ENCODE measurements at regions not wholly inside any gene's neighbourhood (a gene's known extent, or its start where the extent isn't known, plus 50 kb on each side); places are given as distances from the start of the nearest gene placed in this dataset.

DNA sequence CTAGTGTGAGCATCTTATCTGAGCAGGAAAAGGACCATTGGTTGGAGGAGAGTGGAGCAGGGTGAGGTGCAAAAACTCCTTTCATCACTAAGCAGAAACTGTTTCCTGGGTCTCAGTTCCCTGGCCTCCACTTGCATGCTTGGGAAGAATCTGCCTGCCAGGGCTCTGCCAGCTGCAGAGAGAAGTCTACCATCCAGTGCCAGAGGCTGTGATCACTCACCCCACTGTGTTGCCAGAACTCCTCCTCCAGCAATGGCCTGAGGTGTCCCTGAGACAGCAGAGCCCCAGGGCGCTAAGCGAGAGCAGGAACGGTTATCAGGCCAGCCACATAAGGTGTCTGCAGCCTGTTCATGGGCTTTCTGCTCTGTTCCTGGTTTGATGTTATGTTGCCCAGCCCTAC lies 991.4 kb downstream of the CCSER2 start:
- intact Hi-C loops (cut with micrococcal nuclease; ENCODE audit: unreplicated experiment): no loop called here
- Mint-ChIP-seq H3K9me3 (ENCODE audit: low read depth, unreplicated experiment) (peaks cover 5% of the 10 kb centered on the region), H3K4me1 (ENCODE audit: low read depth, unreplicated experiment) (no peaks in the 10 kb centered on the region), H3K27me3 (ENCODE audit: unreplicated experiment) (no peaks in the 10 kb centered on the region), H3K36me3 (ENCODE audit: insufficient read depth, unreplicated experiment) (no peaks in the 10 kb centered on the region), H3K4me3 (ENCODE audit: low read depth, unreplicated experiment) (no peak overlapping the region), H3K27ac (ENCODE audit: unreplicated experiment) (no peak overlapping the region)
- BruUV-seq (replicated peaks): no TSS peak
- TF ChIP-seq, protein P1, sequence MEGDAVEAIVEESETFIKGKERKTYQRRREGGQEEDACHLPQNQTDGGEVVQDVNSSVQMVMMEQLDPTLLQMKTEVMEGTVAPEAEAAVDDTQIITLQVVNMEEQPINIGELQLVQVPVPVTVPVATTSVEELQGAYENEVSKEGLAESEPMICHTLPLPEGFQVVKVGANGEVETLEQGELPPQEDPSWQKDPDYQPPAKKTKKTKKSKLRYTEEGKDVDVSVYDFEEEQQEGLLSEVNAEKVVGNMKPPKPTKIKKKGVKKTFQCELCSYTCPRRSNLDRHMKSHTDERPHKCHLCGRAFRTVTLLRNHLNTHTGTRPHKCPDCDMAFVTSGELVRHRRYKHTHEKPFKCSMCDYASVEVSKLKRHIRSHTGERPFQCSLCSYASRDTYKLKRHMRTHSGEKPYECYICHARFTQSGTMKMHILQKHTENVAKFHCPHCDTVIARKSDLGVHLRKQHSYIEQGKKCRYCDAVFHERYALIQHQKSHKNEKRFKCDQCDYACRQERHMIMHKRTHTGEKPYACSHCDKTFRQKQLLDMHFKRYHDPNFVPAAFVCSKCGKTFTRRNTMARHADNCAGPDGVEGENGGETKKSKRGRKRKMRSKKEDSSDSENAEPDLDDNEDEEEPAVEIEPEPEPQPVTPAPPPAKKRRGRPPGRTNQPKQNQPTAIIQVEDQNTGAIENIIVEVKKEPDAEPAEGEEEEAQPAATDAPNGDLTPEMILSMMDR (IDR thresholded peaks at IDR 0.05; ENCODE audit: unreplicated experiment): no peak
- DNase-seq: no peak
- CTCF ChIA-PET: interaction anchor here (0.7 kb wide), 1 partner anchor 129 kb away, joined by 3 read pairs; no protein-coding TSS in a partner anchor

DNA sequence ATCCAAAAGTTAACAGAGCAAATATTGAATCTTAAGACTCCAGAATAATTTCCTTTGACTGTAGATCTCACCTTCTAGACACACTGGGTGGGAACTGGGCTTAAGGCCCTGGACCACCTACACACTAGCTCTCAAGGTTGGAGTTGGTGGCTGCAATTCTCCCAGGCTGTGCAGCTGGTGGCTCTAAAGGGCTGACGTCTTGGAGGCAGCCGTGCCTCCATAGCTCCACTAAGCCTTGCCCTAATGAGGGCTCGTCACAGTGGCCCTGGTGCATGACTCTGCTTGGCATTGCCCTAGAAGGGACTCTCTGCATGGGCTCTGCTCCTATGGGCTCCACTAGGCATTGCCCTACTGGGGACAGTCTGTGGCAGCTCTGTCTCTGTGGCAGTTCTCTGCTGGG lies 1005.2 kb downstream of the CCSER2 start:
- no peak for DNase-seq
- no TSS peak for BruUV-seq (replicated peaks)
- no peaks in the 10 kb centered on the region for H3K36me3 Mint-ChIP-seq (ENCODE audit: insufficient read depth, unreplicated experiment)
- H3K4me3 Mint-ChIP-seq (ENCODE audit: low read depth, unreplicated experiment): no peak overlapping the region
- peaks cover 12% of the 10 kb centered on the region for H3K9me3 Mint-ChIP-seq (ENCODE audit: low read depth, unreplicated experiment)
- H3K4me1 Mint-ChIP-seq (ENCODE audit: low read depth, unreplicated experiment): no peaks in the 10 kb centered on the region
- CTCF ChIA-PET: no interaction called here
- no peak overlapping the region for H3K27ac Mint-ChIP-seq (ENCODE audit: unreplicated experiment)
- H3K27me3 Mint-ChIP-seq (ENCODE audit: unreplicated experiment): no peaks in the 10 kb centered on the region
- TF ChIP-seq, protein P1 (IDR thresholded peaks at IDR 0.05; ENCODE audit: unreplicated experiment): no peak
- intact Hi-C loops (cut with micrococcal nuclease; ENCODE audit: unreplicated experiment): no loop called here

DNA sequence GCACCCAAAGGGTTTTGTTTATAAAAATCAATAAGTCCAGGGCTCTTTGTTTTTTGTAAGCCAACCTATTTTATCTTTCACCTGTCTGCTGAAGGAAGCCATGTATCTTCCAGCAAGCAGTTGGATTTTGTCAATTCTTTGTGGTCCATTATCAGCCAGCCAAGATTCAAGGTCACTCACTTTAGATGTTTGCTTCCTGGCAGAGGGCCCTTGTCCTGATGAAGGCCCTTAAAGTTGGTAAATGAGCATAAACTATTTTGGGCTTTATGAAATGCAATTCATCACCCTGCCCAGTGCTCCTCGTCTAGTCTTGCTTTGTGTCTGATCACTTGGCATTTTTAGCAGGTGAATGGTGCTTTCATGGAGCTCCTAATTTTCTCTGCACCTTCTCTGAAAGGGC lies 1004.2 kb downstream of the GRID1 start:
- Mint-ChIP-seq H3K27ac (ENCODE audit: unreplicated experiment) (no peak overlapping the region), H3K27me3 (ENCODE audit: unreplicated experiment) (no peaks in the 10 kb centered on the region), H3K4me3 (ENCODE audit: low read depth, unreplicated experiment) (no peak overlapping the region), H3K4me1 (ENCODE audit: low read depth, unreplicated experiment) (no peaks in the 10 kb centered on the region), H3K36me3 (ENCODE audit: insufficient read depth, unreplicated experiment) (no peaks in the 10 kb centered on the region), H3K9me3 (ENCODE audit: low read depth, unreplicated experiment) (peaks cover 3% of the 10 kb centered on the region)
- TF ChIP-seq, protein P1 (IDR thresholded peaks at IDR 0.05; ENCODE audit: unreplicated experiment): no peak
- intact Hi-C loops (cut with micrococcal nuclease; ENCODE audit: unreplicated experiment): no loop called here
- BruUV-seq (replicated peaks): no TSS peak
- DNase-seq: no peak
- CTCF ChIA-PET: no interaction called here

DNA sequence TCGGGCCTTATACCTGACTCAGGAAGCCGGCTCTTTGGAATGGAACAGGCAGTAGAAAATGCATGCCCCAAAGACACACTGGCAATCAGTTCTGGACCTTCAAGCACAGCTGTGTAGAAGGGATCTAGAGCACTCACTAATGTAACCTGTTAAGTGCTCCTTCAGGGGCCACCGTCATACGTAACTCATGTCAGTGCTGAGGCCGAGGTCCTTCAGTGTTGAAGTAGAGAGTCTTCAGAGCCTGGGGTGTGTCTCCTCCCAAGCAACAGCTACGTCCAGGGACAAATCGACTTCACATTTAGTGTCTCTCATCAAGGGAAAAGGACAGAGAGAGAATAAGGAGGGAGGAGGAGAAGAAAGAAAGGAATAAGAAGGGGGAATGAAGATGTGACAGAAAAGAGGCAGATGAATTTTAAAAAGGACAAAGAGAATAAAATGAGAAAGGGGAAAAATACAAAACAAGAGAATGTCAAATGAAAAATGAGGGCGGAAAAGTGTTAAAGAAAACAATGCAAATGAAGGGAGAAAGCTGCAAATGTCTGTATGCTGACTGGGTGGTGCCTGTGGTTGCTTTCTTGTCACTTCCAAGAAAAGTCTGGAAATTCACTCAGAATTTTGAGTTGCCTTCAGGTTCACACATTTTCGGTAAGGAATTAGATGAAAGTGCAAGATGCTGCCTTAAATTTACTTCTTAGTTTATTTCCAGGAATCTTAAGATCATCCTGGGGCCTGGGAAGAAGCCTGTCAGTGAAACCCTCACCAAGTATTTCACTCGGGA lies 989.4 kb downstream of the GRID1 start:
- no TSS peak for BruUV-seq (replicated peaks)
- CTCF ChIA-PET: no interaction called here

More for the DNA sequence above, 989.4 kb downstream of the GRID1 start:
- H3K4me1 Mint-ChIP-seq (ENCODE audit: low read depth, unreplicated experiment): no peaks in the 10 kb centered on the region
- no peak overlapping the region for H3K27ac Mint-ChIP-seq (ENCODE audit: unreplicated experiment)
- H3K9me3 Mint-ChIP-seq (ENCODE audit: low read depth, unreplicated experiment): peaks cover 9% of the 10 kb centered on the region
- H3K4me3 Mint-ChIP-seq (ENCODE audit: low read depth, unreplicated experiment): no peak overlapping the region
- TF ChIP-seq, protein P1 (IDR thresholded peaks at IDR 0.05; ENCODE audit: unreplicated experiment): no peak
- no peak for DNase-seq
- peaks cover 13% of the 10 kb centered on the region for H3K27me3 Mint-ChIP-seq (ENCODE audit: unreplicated experiment)
- intact Hi-C loops (cut with micrococcal nuclease; ENCODE audit: unreplicated experiment): no loop called here
- H3K36me3 Mint-ChIP-seq (ENCODE audit: insufficient read depth, unreplicated experiment): no peaks in the 10 kb centered on the region
